ENCODE measurements at regions not wholly inside any gene's neighbourhood (a gene's known extent, or its start where the extent isn't known, plus 50 kb on each side); places are given as distances from the start of the nearest gene placed in this dataset.

GRCh38 chr2:51723691-51724090, 691.8 kb upstream of the NRXN1 start:
- TF ChIP-seq, protein P1, sequence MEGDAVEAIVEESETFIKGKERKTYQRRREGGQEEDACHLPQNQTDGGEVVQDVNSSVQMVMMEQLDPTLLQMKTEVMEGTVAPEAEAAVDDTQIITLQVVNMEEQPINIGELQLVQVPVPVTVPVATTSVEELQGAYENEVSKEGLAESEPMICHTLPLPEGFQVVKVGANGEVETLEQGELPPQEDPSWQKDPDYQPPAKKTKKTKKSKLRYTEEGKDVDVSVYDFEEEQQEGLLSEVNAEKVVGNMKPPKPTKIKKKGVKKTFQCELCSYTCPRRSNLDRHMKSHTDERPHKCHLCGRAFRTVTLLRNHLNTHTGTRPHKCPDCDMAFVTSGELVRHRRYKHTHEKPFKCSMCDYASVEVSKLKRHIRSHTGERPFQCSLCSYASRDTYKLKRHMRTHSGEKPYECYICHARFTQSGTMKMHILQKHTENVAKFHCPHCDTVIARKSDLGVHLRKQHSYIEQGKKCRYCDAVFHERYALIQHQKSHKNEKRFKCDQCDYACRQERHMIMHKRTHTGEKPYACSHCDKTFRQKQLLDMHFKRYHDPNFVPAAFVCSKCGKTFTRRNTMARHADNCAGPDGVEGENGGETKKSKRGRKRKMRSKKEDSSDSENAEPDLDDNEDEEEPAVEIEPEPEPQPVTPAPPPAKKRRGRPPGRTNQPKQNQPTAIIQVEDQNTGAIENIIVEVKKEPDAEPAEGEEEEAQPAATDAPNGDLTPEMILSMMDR (conservative IDR thresholded peaks at IDR 0.05) = no peak
- no peak for TF ChIP-seq EZH2 (IDR thresholded peaks at IDR 0.05; ENCODE audit: low read depth)

All from PC-9 (cell line).